ENCODE measurements at regions not wholly inside any gene's neighbourhood (a gene's known extent, or its start where the extent isn't known, plus 50 kb on each side); places are given as distances from the start of the nearest gene placed in this dataset.
A peak's percentile ranks its signal among the peaks of the same experiment; 100 is the strongest.

DNA sequence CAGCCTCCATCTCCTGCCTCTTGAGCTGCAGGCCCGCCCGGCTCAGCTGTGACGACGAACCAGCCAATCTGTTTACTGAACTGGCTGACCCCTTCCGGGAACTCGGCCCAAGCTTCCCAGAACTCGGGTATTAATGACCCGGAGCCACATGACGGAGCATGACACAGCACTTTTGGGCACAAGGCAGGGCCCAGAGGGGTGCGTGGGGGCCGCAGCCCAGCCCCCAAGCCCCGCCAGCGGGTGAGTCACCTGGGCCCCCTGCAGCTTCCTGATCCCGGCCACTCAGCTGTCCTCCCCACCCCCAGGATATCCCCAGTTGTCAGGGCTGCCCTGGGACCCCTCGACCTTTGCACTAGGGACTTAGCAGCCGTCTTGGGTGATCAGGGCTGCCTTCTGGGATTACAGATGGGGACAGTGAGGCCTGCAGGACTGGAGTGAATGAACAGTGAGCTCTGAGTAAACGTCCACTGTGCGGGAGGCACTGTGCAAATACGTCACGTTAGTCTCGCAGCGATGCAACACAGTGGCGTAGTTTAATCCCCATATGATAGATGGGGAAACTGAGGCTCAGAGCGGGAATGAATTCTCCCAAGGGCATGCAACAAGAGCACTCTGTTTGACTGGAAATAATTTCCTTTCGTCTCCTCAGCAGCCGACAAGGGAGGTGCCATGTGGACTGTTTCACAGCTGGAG lies 102.1 kb downstream of the CEBPB start (continued):
- TF ChIP-seq, protein P1, sequence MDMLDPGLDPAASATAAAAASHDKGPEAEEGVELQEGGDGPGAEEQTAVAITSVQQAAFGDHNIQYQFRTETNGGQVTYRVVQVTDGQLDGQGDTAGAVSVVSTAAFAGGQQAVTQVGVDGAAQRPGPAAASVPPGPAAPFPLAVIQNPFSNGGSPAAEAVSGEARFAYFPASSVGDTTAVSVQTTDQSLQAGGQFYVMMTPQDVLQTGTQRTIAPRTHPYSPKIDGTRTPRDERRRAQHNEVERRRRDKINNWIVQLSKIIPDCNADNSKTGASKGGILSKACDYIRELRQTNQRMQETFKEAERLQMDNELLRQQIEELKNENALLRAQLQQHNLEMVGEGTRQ (CRISPR knock-in tag; IDR thresholded peaks at IDR 0.05): peak; percentile 72
- TF ChIP-seq, protein P2, sequence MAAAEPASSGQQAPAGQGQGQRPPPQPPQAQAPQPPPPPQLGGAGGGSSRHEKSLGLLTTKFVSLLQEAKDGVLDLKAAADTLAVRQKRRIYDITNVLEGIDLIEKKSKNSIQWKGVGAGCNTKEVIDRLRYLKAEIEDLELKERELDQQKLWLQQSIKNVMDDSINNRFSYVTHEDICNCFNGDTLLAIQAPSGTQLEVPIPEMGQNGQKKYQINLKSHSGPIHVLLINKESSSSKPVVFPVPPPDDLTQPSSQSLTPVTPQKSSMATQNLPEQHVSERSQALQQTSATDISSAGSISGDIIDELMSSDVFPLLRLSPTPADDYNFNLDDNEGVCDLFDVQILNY (CRISPR knock-in tag; IDR thresholded peaks at IDR 0.05): no peak
- no peak for TF ChIP-seq SAP30 (IDR thresholded peaks at IDR 0.05; ENCODE audit: borderline replicate concordance, insufficient read depth, low read depth, low read length, poor library complexity, severe bottlenecking)
- TF ChIP-seq ZNF24 (IDR thresholded peaks at IDR 0.05): peak; percentile 70; the same call in 1 of the 2 replicates
- TF ChIP-seq JUND (IDR thresholded peaks at IDR 0.05; ENCODE audit: borderline replicate concordance, low read depth, low read length): peak; percentile 99
- peak; percentile 96; the same call in 2 of the 3 replicates for TF ChIP-seq JUND (tag; IDR thresholded peaks at IDR 0.05; ENCODE audit: borderline replicate concordance, low read depth, low read length)
- TF ChIP-seq STAT5B (CRISPR knock-in tag; IDR thresholded peaks at IDR 0.05): no peak
- peak; percentile 81 for TF ChIP-seq TRIM28 (IDR thresholded peaks at IDR 0.05)
- peak; percentile 78 to 88 for TF ChIP-seq FOXK2 (conservative IDR thresholded peaks at IDR 0.05 in 1 of 2, IDR thresholded peaks at IDR 0.05 in 1 of 2; ENCODE audit: low read depth in 2 of 2)
- no peak for TF ChIP-seq EZH2 (IDR thresholded peaks at IDR 0.05; ENCODE audit: borderline replicate concordance, low read depth, low read length)
- peak; percentile 56 for TF ChIP-seq TAF7 (tag; IDR thresholded peaks at IDR 0.05)
- TF ChIP-seq NFIC (IDR thresholded peaks at IDR 0.05): peak; percentile 76
- TF ChIP-seq ZNF146 (CRISPR knock-in tag; IDR thresholded peaks at IDR 0.05; ENCODE audit: unreplicated experiment): no peak
- peak; percentile 76; the same call in 1 of the 2 replicates for TF ChIP-seq MEF2A (IDR thresholded peaks at IDR 0.05; ENCODE audit: control insufficient read depth, low read depth, low read length)
- TF ChIP-seq, protein P3, sequence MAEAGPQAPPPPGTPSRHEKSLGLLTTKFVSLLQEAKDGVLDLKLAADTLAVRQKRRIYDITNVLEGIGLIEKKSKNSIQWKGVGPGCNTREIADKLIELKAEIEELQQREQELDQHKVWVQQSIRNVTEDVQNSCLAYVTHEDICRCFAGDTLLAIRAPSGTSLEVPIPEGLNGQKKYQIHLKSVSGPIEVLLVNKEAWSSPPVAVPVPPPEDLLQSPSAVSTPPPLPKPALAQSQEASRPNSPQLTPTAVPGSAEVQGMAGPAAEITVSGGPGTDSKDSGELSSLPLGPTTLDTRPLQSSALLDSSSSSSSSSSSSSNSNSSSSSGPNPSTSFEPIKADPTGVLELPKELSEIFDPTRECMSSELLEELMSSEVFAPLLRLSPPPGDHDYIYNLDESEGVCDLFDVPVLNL (CRISPR knock-in tag; IDR thresholded peaks at IDR 0.05; ENCODE audit: low read depth): no peak
- TF ChIP-seq WHSC1 (IDR thresholded peaks at IDR 0.05; ENCODE audit: low read length): peak; percentile 8
- TF ChIP-seq, protein P4, sequence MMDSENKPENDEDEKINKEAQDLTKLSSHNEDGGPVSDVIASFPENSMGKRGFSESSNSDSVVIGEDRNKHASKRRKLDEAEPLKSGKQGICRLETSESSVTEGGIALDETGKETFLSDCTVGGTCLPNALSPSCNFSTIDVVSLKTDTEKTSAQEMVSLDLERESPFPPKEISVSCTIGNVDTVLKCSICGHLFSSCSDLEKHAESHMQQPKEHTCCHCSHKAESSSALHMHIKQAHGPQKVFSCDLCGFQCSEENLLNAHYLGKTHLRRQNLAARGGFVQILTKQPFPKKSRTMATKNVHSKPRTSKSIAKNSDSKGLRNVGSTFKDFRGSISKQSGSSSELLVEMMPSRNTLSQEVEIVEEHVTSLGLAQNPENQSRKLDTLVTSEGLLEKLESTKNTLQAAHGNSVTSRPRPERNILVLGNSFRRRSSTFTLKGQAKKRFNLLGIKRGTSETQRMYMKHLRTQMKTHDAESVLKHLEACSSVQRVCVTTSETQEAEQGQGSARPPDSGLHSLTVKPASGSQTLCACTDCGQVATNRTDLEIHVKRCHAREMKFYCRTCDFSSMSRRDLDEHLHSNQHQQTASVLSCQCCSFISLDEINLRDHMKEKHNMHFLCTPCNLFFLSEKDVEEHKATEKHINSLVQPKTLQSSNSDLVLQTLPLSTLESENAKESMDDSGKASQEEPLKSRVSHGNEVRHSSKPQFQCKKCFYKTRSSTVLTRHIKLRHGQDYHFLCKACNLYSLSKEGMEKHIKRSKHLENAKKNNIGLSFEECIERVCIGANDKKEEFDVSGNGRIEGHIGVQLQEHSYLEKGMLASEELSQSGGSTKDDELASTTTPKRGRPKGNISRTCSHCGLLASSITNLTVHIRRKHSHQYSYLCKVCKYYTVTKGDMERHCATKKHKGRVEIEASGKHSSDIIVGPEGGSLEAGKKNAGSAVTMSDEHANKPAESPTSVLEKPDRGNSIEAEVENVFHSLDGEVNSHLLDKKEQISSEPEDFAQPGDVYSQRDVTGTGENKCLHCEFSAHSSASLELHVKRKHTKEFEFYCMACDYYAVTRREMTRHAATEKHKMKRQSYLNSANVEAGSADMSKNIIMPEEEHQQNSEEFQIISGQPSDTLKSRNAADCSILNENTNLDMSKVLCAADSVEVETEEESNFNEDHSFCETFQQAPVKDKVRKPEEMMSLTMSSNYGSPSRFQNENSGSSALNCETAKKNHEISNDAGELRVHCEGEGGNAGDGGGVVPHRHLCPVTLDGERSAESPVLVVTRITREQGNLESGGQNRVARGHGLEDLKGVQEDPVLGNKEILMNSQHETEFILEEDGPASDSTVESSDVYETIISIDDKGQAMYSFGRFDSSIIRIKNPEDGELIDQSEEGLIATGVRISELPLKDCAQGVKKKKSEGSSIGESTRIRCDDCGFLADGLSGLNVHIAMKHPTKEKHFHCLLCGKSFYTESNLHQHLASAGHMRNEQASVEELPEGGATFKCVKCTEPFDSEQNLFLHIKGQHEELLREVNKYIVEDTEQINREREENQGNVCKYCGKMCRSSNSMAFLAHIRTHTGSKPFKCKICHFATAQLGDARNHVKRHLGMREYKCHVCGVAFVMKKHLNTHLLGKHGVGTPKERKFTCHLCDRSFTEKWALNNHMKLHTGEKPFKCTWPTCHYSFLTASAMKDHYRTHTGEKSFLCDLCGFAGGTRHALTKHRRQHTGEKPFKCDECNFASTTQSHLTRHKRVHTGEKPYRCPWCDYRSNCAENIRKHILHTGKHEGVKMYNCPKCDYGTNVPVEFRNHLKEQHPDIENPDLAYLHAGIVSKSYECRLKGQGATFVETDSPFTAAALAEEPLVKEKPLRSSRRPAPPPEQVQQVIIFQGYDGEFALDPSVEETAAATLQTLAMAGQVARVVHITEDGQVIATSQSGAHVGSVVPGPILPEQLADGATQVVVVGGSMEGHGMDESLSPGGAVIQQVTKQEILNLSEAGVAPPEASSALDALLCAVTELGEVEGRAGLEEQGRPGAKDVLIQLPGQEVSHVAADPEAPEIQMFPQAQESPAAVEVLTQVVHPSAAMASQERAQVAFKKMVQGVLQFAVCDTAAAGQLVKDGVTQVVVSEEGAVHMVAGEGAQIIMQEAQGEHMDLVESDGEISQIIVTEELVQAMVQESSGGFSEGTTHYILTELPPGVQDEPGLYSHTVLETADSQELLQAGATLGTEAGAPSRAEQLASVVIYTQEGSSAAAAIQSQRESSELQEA (IDR thresholded peaks at IDR 0.05; ENCODE audit: low read depth): no peak
- no peak for TF ChIP-seq POLR2H (tag; IDR thresholded peaks at IDR 0.05; ENCODE audit: low read depth)

All from K562 (cell line).